Stimulated activated CD4-positive, alpha-beta T cell treated with anti-CD3 and anti-CD28 coated beads, TNF-alpha, amount 100 ng/mL, for 48 hours (primary cell): ENCODE measurements at regions not wholly inside any gene's neighbourhood (a gene's known extent, or its start where the extent isn't known, plus 50 kb on each side); places are given as distances from the start of the nearest gene placed in this dataset.

Experiments used
- DNase-seq, 3 donors: peaks; one replicate each; pipeline ENCODE4 v3.0.0-alpha.2; 2020; ENCODE audit warnings: low read depth in 3 of 3

GRCh38 chr14:75333606-75334548 lies 55.2 kb downstream of the FOS start:
- peak; percentile 9 to 24 (median 13) for DNase-seq

- no peak for DNase-seq
These were observed 56.0 kb downstream of the FOS start for GRCh38 chr14:75334549-75335051.

- no peak for DNase-seq
These were observed 56.9 kb downstream of the FOS start for GRCh38 chr14:75335571-75335970.

- no peak for DNase-seq
These were observed 59.8 kb downstream of the FOS start for GRCh38 chr14:75338398-75338797.

GRCh38 chr14:75339059-75339458 lies 60.4 kb downstream of the FOS start:
- no peak for DNase-seq

GRCh38 chr14:75340921-75341320 lies 62.3 kb downstream of the FOS start:
- no peak for DNase-seq

GRCh38 chr14:75341620-75342019 lies 63.0 kb downstream of the FOS start:
- DNase-seq: no peak

- no peak for DNase-seq
These were observed 64.4 kb downstream of the FOS start for GRCh38 chr14:75342762-75343599.

GRCh38 chr14:75343911-75344310 lies 65.3 kb downstream of the FOS start:
- DNase-seq: no peak

GRCh38 chr14:75344411-75344810 lies 65.8 kb downstream of the FOS start:
- DNase-seq: no peak

GRCh38 chr14:75350505-75351060 lies 72.0 kb downstream of the FOS start:
- DNase-seq: no peak

GRCh38 chr14:75359098-75359497 lies 68.7 kb upstream of the JDP2 start:
- no peak for DNase-seq

- no peak for DNase-seq
These were observed 66.8 kb upstream of the JDP2 start for GRCh38 chr14:75361041-75361440.

GRCh38 chr14:75361751-75362433 lies 65.9 kb upstream of the JDP2 start:
- DNase-seq: no peak

- DNase-seq: no peak
These were observed 64.7 kb upstream of the JDP2 start for GRCh38 chr14:75363130-75363529.

GRCh38 chr14:75363570-75364227 lies 64.1 kb upstream of the JDP2 start:
- DNase-seq: no peak

- DNase-seq: no peak
These were observed 62.7 kb upstream of the JDP2 start for GRCh38 chr14:75365116-75365515.

- DNase-seq: no peak
These were observed 60.9 kb upstream of the JDP2 start for GRCh38 chr14:75366963-75367362.

- no peak for DNase-seq
These were observed 59.5 kb upstream of the JDP2 start for GRCh38 chr14:75368333-75368732.

- no peak for DNase-seq
These were observed 58.3 kb upstream of the JDP2 start for GRCh38 chr14:75369506-75369905.
